ENCODE measurements at regions not wholly inside any gene's neighbourhood (a gene's known extent, or its start where the extent isn't known, plus 50 kb on each side); places are given as distances from the start of the nearest gene placed in this dataset.

- no peak for TF ChIP-seq CEBPB (IDR thresholded peaks at IDR 0.05; ENCODE audit: low read depth)
- no peak for TF ChIP-seq POLR2AphosphoS5 (IDR thresholded peaks at IDR 0.05; ENCODE audit: low read depth, low read length)
- TF ChIP-seq, protein P1, sequence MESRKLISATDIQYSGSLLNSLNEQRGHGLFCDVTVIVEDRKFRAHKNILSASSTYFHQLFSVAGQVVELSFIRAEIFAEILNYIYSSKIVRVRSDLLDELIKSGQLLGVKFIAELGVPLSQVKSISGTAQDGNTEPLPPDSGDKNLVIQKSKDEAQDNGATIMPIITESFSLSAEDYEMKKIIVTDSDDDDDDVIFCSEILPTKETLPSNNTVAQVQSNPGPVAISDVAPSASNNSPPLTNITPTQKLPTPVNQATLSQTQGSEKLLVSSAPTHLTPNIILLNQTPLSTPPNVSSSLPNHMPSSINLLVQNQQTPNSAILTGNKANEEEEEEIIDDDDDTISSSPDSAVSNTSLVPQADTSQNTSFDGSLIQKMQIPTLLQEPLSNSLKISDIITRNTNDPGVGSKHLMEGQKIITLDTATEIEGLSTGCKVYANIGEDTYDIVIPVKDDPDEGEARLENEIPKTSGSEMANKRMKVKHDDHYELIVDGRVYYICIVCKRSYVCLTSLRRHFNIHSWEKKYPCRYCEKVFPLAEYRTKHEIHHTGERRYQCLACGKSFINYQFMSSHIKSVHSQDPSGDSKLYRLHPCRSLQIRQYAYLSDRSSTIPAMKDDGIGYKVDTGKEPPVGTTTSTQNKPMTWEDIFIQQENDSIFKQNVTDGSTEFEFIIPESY (IDR thresholded peaks at IDR 0.05; ENCODE audit: extremely low read depth, insufficient replicate concordance, low read length) = no peak
Measured at GRCh38 chr14:100670753-100671049, 56.0 kb upstream of the DLK1 start.

Data from HCT116 (cell line).